IMR-90 (cell line): ENCODE measurements at regions not wholly inside any gene's neighbourhood (a gene's known extent, or its start where the extent isn't known, plus 50 kb on each side); places are given as distances from the start of the nearest gene placed in this dataset.

Source experiments
- ATAC-seq: fragments of 200-7000 bp; cut with Tn5 transposase; 2 replicates; pipeline ENCODE4 v1.9.1; 2020; ENCODE audit warnings: low read depth, mild to moderate bottlenecking, moderate library complexity
- BruUV-seq: library from RNA; stranded (reverse); fragments of 400-500 nt; replicated peaks from 2 replicates; lab custom pipeline; 2021; lab: Mats Ljungman, UMichigan
- CTCF ChIA-PET: fragments of 300-600 bp; formaldehyde crosslinking; extraction: SDS; loops from one replicate; lab custom pipeline; 2021; ENCODE audit warnings: antibody characterized with exemption; lab: Yijun Ruan, JAX
- POLR2A ChIA-PET: fragments of 300-600 bp; sonication (Branson Sonifier 250); formaldehyde crosslinking; loops from one replicate; lab custom pipeline; 2022; ENCODE audit warnings: antibody characterized with exemption; ENCODE audit not compliant: unreplicated experiment; lab: Charles Lee
- DNase-seq: peaks from one replicate; pipeline ENCODE4 v3.0.0; 2013
- H2AFZ ChIP-seq: replicated peaks from 2 replicates; pipeline ENCODE3; 2013; ENCODE audit warnings: low read length, mild to moderate bottlenecking; ENCODE audit not compliant: poor library complexity
- H2AK5ac ChIP-seq: 2 replicates; pipeline ENCODE4 v1.6.1; 2013; ENCODE audit warnings: low read depth, low read length, inconsistent platforms
- H2AK9ac ChIP-seq: replicated peaks from 2 replicates; pipeline ENCODE3; 2013; ENCODE audit warnings: mild to moderate bottlenecking, low read depth, low read length, moderate library complexity; ENCODE audit not compliant: poor library complexity
- H2BK120ac ChIP-seq: 2 replicates; pipeline ENCODE4 v1.6.1; 2013; ENCODE audit warnings: low read depth, low read length, inconsistent platforms
- H2BK15ac ChIP-seq: 3 replicates; pipeline ENCODE4 v1.6.1; 2013; ENCODE audit warnings: low read depth, low read length, inconsistent platforms
- H2BK20ac ChIP-seq: 2 replicates; pipeline ENCODE4 v1.6.1; 2013; ENCODE audit warnings: low read depth, mild to moderate bottlenecking, inconsistent platforms, low read length, moderate library complexity
- H2BK5ac ChIP-seq: 2 replicates; pipeline ENCODE4 v1.6.1; 2013; ENCODE audit warnings: mild to moderate bottlenecking, low read depth, low read length, inconsistent platforms; ENCODE audit not compliant: poor library complexity, severe bottlenecking
- H3K14ac ChIP-seq: replicated peaks from 2 replicates; pipeline ENCODE4 v1.6.1; 2013; ENCODE audit warnings: low read depth, low read length, inconsistent platforms
- H3K18ac ChIP-seq: 2 replicates; pipeline ENCODE4 v1.6.1; 2013; ENCODE audit warnings: low read depth, low read length, control low read depth
- H3K23ac ChIP-seq: 2 replicates; pipeline ENCODE4 v1.6.1; 2013; ENCODE audit warnings: low read depth, low read length, inconsistent platforms
- H3K27ac ChIP-seq: 2 replicates; pipeline ENCODE4 v1.5.1; 2013; ENCODE audit warnings: mild to moderate bottlenecking, control low read depth, low read length; ENCODE audit not compliant: insufficient read depth
- H3K27me3 ChIP-seq: 2 replicates; pipeline ENCODE4 v1.6.1; 2013; ENCODE audit warnings: low read length; ENCODE audit not compliant: control insufficient read depth, insufficient read depth
- H3K36me3 ChIP-seq: 2 replicates; pipeline ENCODE4 v1.6.1; 2013; ENCODE audit warnings: low read length, mixed read lengths; ENCODE audit not compliant: control insufficient read depth, insufficient read depth
- H3K4ac ChIP-seq: 2 replicates; pipeline ENCODE4 v1.6.1; 2013; ENCODE audit warnings: low read depth, low read length, inconsistent platforms
- H3K4me1 ChIP-seq: 2 replicates; pipeline ENCODE4 v1.6.1; 2013; ENCODE audit warnings: low read length, mixed read lengths; ENCODE audit not compliant: control insufficient read depth, insufficient read depth
- H3K4me2 ChIP-seq: 2 replicates; pipeline ENCODE4 v1.6.1; 2013; ENCODE audit warnings: low read depth, mild to moderate bottlenecking, control low read depth, low read length, moderate library complexity
- H3K4me3 ChIP-seq: 2 replicates; pipeline ENCODE4 v1.5.1; 2013; ENCODE audit warnings: low read depth, mild to moderate bottlenecking, control low read depth, low read length, moderate library complexity; ENCODE audit not compliant: insufficient read depth
- H3K56ac ChIP-seq: 2 replicates; pipeline ENCODE4 v1.6.1; 2013; ENCODE audit warnings: low read length, inconsistent platforms; ENCODE audit not compliant: insufficient read depth; ENCODE audit errors: extremely low read depth
- H3K79me1 ChIP-seq, 2 experiments: 2 replicates each; pipeline ENCODE4 v1.6.1; 2013; ENCODE audit warnings: low read length in 2 of 2, inconsistent platforms in 1 of 2, low read depth in 1 of 2
- H3K9ac ChIP-seq: 2 replicates; pipeline ENCODE4 v1.6.1; 2013; ENCODE audit warnings: low read depth, low read length, control low read depth
- H3K9me1 ChIP-seq: 2 replicates; pipeline ENCODE4 v1.6.1; 2013; ENCODE audit warnings: low read length, inconsistent platforms; ENCODE audit not compliant: insufficient read depth
- H3K9me3 ChIP-seq: 2 replicates; pipeline ENCODE4 v1.6.1; 2013; ENCODE audit warnings: low read length; ENCODE audit not compliant: control insufficient read depth, insufficient read depth
- H4K20me1 ChIP-seq: 2 replicates; pipeline ENCODE4 v1.6.1; 2013; ENCODE audit warnings: low read length, inconsistent platforms; ENCODE audit not compliant: insufficient read depth
- H4K5ac ChIP-seq: 2 replicates; pipeline ENCODE4 v1.6.1; 2013; ENCODE audit warnings: mild to moderate bottlenecking, low read depth, low read length, control low read depth
- H4K8ac ChIP-seq, 2 experiments: 2 replicates each; pipeline ENCODE4 v1.6.1; 2013; ENCODE audit warnings: low read depth in 2 of 2, low read length in 2 of 2, control low read depth in 1 of 2, inconsistent platforms in 1 of 2
- H4K91ac ChIP-seq: 2 replicates; pipeline ENCODE4 v1.6.1; 2013; ENCODE audit warnings: low read depth, low read length, inconsistent platforms; ENCODE audit not compliant: insufficient read depth
- BHLHE40 ChIP-seq: fragments of 150-350 bp; IDR thresholded peaks from 2 replicates; pipeline ENCODE4 v1.6.1; 2016; ENCODE audit warnings: mild to moderate bottlenecking, low read depth, low read length
- ELK1 ChIP-seq: fragments of 150-350 bp; IDR thresholded peaks from 2 replicates; pipeline ENCODE4 v1.6.1; 2016; ENCODE audit warnings: low read depth, mild to moderate bottlenecking, low read length, moderate library complexity, borderline replicate concordance
- FOS ChIP-seq: fragments of 150-350 bp; IDR thresholded peaks from 2 replicates; pipeline ENCODE4 v1.6.1; 2016; ENCODE audit warnings: low read depth, low read length
- MAFK ChIP-seq: IDR thresholded peaks from 2 replicates; pipeline ENCODE4 v1.6.1; 2012; ENCODE audit warnings: low read depth, low read length, improper control_type of control experiment
- NFE2L2 ChIP-seq: fragments of 150-350 bp; IDR thresholded peaks from 2 replicates; pipeline ENCODE4 v1.6.1; 2016; ENCODE audit warnings: low read depth, mild to moderate bottlenecking, low read length
- RAD21 ChIP-seq: IDR thresholded peaks from 2 replicates; pipeline ENCODE4 v1.6.1; 2012; ENCODE audit warnings: low read length, improper control_type of control experiment
- RCOR1 ChIP-seq: IDR thresholded peaks from 2 replicates; pipeline ENCODE4 v1.6.1; 2012; ENCODE audit warnings: mild to moderate bottlenecking, low read length, improper control_type of control experiment; ENCODE audit not compliant: insufficient replicate concordance
- RFX5 ChIP-seq: IDR thresholded peaks from 2 replicates; pipeline ENCODE4 v1.8.0; 2012; ENCODE audit warnings: low read depth, mild to moderate bottlenecking, low read length, moderate library complexity
- SMC3 ChIP-seq: fragments of 150-350 bp; IDR thresholded peaks from 2 replicates; pipeline ENCODE4 v1.6.1; 2016; ENCODE audit warnings: low read depth, mild to moderate bottlenecking, antibody characterized with exemption, low read length, moderate library complexity
- USF2 ChIP-seq: fragments of 150-350 bp; IDR thresholded peaks from 2 replicates; pipeline ENCODE4 v1.6.1; 2017; ENCODE audit warnings: mild to moderate bottlenecking, antibody characterized with exemption, low read length, low read depth
- WGBS, 2 experiments: methylation state at CpG; one replicate each; pipeline versions ENCODE4 v1.1.5 to v1.1.7; 2013; ENCODE audit warnings: missing lambda C conversion rate in 2 of 2; ENCODE audit not compliant: insufficient read length in 1 of 2; ENCODE audit errors: extremely low coverage in 2 of 2; 5-methylcytosine and 5-hydroxymethylcytosine counted together
- dilution Hi-C: fragments of 300-500 bp; cut with HindIII; formaldehyde crosslinking; loops from one replicate; pipeline ENCODE4 v1.14.3; 2018; ENCODE audit warnings: low sequenced_read_pairs; ENCODE audit not compliant: unreplicated experiment
- in situ Hi-C: fragments of 300-500 bp; cut with MboI; formaldehyde crosslinking; loops from 3 replicates; pipeline ENCODE4 v1.14.3; 2019; ENCODE audit warnings: low sequenced_read_pairs, inconsistent platforms, mixed read lengths
- intact Hi-C: fragments of 100-400 bp; cut with micrococcal nuclease; formaldehyde crosslinking; loops from 2 replicates; pipeline ENCODE4 v1.10.0; 2022

- no peaks in the 10 kb centered on the region for H3K27me3 ChIP-seq
- H4K20me1 ChIP-seq: no peaks in the 10 kb centered on the region
- H3K4me3 ChIP-seq: no peak overlapping the region
- intact Hi-C loops: no loop called here
- TF ChIP-seq NFE2L2 (no peak), RFX5 (no peak), ELK1 (no peak), MAFK (no peak), BHLHE40 (no peak), RAD21 (no peak), FOS (no peak), USF2 (no peak), SMC3 (no peak), RCOR1 (no peak)
- no peak overlapping the region for H3K23ac ChIP-seq
- H2BK15ac ChIP-seq: no peak overlapping the region
- dilution Hi-C loops: no loop called here
- no peak overlapping the region for H2AFZ ChIP-seq
- no peak overlapping the region for H3K56ac ChIP-seq
- ChIA-PET POLR2A (no interaction called here), CTCF (no interaction called here)
- H2BK5ac ChIP-seq: no peak overlapping the region
- no TSS peak for BruUV-seq
- H4K91ac ChIP-seq: no peak overlapping the region
- no peak overlapping the region for H2AK9ac ChIP-seq
- no peaks in the 10 kb centered on the region for H3K9me1 ChIP-seq
- H2BK120ac ChIP-seq: no peak overlapping the region
- H3K36me3 ChIP-seq: no peaks in the 10 kb centered on the region
- H3K4ac ChIP-seq: no peak overlapping the region
- H3K4me1 ChIP-seq: no peaks in the 10 kb centered on the region
- no peak overlapping the region for H3K18ac ChIP-seq
- no peak overlapping the region for H2AK5ac ChIP-seq
- DNase-seq (no peak), ATAC-seq (no peak)
- no peak overlapping the region for H4K8ac ChIP-seq
- WGBS, 2 experiments: 71% methylated on average over 15 of the region's 17 CpGs; no CpG with 5 or more reads in 1 of the 2 experiments
- no peak overlapping the region for H3K14ac ChIP-seq
- H4K5ac ChIP-seq: no peak overlapping the region
- no peak overlapping the region for H2BK20ac ChIP-seq
- in situ Hi-C loops: no loop called here
- H3K4me2 ChIP-seq: no peak overlapping the region
- no peak overlapping the region for H3K9ac ChIP-seq
- H3K9me3 ChIP-seq: peaks cover 20% of the 10 kb centered on the region
- H3K27ac ChIP-seq: no peak overlapping the region
- H3K79me1 ChIP-seq: no peaks in the 10 kb centered on the region
These were observed 75.7 kb upstream of the FCN1 start for GRCh38 chr9:134993416-134993815.
